ENCODE measurements at regions not wholly inside any gene's neighbourhood (a gene's known extent, or its start where the extent isn't known, plus 50 kb on each side); places are given as distances from the start of the nearest gene placed in this dataset.

- TF ChIP-seq CTCF (IDR thresholded peaks at IDR 0.05) (no peak), ZFX (IDR thresholded peaks at IDR 0.05; ENCODE audit: borderline replicate concordance) (no peak)
- H3K27ac ChIP-seq: no peak overlapping the region
Measured at GRCh38 chr17:77615703-77616253, 342.7 kb upstream of the TNRC6C start.

GRCh38 chr17:77616254-77616731, 342.2 kb upstream of the TNRC6C start:
- no peak overlapping the region for H3K27ac ChIP-seq
- no peak for TF ChIP-seq CTCF (IDR thresholded peaks at IDR 0.05)
- no peak for TF ChIP-seq ZFX (IDR thresholded peaks at IDR 0.05; ENCODE audit: borderline replicate concordance)

GRCh38 chr17:77617516-77617915, 341.0 kb upstream of the TNRC6C start:
- no peak overlapping the region for H3K27ac ChIP-seq

GRCh38 chr17:77618173-77618572, 340.3 kb upstream of the TNRC6C start:
- H3K27ac ChIP-seq: no peak overlapping the region
- TF ChIP-seq CTCF (IDR thresholded peaks at IDR 0.05) (no peak), ZFX (IDR thresholded peaks at IDR 0.05; ENCODE audit: borderline replicate concordance) (no peak)

More at GRCh38 chr17:77617516-77617915, 341.0 kb upstream of the TNRC6C start:
- TF ChIP-seq CTCF (IDR thresholded peaks at IDR 0.05) (no peak), ZFX (IDR thresholded peaks at IDR 0.05; ENCODE audit: borderline replicate concordance) (no peak)

- TF ChIP-seq ZFX (IDR thresholded peaks at IDR 0.05; ENCODE audit: borderline replicate concordance) (no peak), CTCF (IDR thresholded peaks at IDR 0.05) (no peak)
- no peak overlapping the region for H3K27ac ChIP-seq
Measured at GRCh38 chr17:77618731-77619130, 339.8 kb upstream of the TNRC6C start.

- no peak overlapping the region for H3K27ac ChIP-seq
- TF ChIP-seq ZFX (IDR thresholded peaks at IDR 0.05; ENCODE audit: borderline replicate concordance) (no peak), CTCF (IDR thresholded peaks at IDR 0.05) (no peak)
Measured at GRCh38 chr17:77619326-77619725, 339.2 kb upstream of the TNRC6C start.

- H3K27ac ChIP-seq: no peak overlapping the region
- TF ChIP-seq ZFX (IDR thresholded peaks at IDR 0.05; ENCODE audit: borderline replicate concordance) (no peak), CTCF (IDR thresholded peaks at IDR 0.05) (no peak)
Measured at GRCh38 chr17:77619851-77620250, 338.7 kb upstream of the TNRC6C start.

Data from 22Rv1 (cell line).